DMS53 (cell line): ENCODE measurements at regions not wholly inside any gene's neighbourhood (a gene's known extent, or its start where the extent isn't known, plus 50 kb on each side); places are given as distances from the start of the nearest gene placed in this dataset.
A peak's percentile ranks its signal among the peaks of the same experiment; 100 is the strongest.

Source experiments
- DNase-seq: peaks from one replicate; lab custom pipeline; 2025; lab: John Stamatoyannopoulos, UW

- no peak for DNase-seq
These were observed 488.1 kb upstream of the ARX start for GRCh38 chrX:25503826-25504225.

DNA sequence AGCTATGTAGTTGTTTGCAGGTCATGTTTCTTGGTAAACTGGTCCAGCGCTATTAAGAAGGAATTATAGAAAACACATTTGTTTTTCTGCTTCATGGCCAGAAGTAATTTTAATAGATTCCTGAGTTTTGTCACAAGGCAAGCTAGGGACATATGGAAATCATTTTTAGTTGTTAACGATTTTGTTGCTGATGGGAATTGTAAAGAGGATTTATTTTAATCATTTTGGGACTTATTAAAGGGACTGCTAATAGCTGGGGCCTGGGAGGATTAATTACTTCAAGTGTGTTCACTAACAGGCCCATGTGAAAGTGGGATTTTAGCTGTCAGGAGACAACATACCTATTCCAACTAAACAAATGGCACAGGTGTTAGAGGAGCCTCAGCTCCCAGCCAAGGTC is 492.0 kb upstream of the ARX start:
- DNase-seq, result no peak

GRCh38 chrX:25519258-25519657 is 503.5 kb upstream of the ARX start:
- no peak for DNase-seq

DNA sequence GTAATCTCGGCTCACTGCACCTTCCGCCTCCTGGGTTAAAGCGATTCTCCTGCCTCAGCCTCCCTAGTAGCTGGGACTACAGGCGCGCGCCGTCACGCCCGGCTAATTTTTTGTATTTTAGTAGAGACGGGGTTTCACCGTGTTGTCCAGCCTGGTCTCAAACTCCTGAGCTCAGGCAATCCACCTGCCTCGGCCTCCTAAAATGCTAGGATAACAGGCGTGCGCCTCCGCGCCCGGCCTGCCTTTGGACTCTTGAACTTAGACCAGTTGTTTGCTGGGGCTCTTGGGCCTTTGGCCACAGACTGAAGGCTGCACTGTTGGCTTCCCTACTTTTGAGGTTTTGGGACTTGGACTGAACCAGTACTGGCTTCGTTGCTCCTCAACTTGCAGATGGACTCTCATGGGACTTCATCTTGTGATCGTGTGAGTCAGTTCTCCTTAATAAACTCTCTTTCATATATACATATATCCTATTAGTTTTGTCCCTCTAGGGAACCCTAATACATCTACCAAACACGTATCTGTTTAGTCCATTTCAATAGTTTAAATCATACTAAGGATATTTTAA is 506.8 kb upstream of the ARX start:
- DNase-seq, result peak; percentile 23

GRCh38 chrX:25523574-25524540 is 508.1 kb upstream of the ARX start:
- peak; percentile 87 for DNase-seq

GRCh38 chrX:25527156-25527555 is 511.4 kb upstream of the ARX start:
- DNase-seq, result no peak

GRCh38 chrX:25527596-25527995 is 511.8 kb upstream of the ARX start:
- DNase-seq, result no peak

GRCh38 chrX:25531096-25531495 is 515.3 kb upstream of the ARX start:
- DNase-seq, result no peak

GRCh38 chrX:25534091-25534490 is 518.3 kb upstream of the ARX start:
- DNase-seq, result no peak

DNA sequence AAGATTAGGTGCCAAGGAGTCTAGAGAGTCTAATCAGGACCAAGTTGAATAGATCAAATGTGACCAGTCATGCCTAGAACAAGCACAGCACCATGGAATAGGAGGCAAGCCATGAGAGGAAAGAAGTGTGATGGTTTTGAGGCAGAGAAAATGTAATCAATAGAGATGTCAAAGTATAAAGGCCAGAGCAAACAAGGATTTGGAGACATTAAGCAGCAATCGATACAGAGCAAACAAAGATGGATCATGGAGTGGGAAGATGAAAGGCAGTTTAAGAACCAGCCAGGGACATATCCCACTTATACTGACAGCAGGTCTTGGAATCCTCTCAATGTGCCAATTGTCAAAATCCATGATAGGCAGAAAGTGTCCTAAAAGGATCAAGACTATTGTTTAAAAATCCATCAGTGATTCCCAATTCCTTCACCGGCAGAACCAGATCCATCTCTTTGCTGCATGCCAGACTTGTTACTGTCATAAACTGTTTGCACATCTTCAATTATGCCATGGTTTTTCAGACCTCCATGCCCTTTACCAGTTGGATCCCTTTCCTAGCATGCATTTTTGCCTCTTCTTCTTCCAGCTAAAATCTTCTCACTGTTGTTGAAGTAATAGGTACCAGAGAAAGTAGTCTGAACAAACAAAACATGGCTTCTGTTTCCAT is 520.7 kb upstream of the ARX start:
- DNase-seq, result peak; percentile 23

DNA sequence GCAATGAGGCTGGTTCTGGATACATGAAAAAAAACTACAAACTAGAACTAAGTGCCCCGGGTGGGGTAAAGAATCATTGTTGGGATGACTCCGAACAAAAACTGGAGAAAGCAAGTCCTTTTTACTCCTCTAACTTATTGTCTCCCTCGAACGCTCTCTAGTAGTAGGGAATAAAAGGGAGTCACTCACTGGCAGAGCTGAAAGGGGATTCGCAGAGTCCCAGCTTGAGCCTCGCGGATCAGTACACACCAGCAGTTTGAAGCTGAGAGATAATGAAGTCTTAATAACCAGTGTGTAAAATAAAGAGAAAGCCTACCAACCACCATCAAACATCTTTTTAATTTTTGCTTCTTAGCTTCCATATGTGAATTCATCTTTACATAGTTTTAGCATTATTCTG is 521.9 kb upstream of the ARX start:
- no peak for DNase-seq

- no peak for DNase-seq
These were observed 528.9 kb upstream of the ARX start for GRCh38 chrX:25544641-25545040.

DNA sequence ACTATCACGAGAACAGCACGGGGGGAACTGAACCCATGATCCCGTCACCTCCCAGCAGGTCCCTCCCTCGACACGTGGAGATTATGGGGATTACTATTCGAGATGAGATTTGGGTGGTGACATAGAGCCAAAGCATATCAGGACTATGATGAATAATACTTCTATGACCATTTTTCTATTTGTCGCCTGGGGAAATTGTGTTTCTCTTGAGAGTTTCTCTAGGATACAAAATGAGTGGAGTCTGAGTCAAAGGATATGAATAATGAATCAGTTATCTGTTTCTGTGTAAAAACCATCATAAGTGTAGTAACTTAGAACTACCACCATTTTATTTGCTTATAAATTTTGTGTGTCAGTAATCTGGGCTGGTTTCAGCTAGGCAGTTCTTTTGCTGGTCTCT is 533.0 kb upstream of the ARX start:
- DNase-seq, result no peak

GRCh38 chrX:25555521-25555920 is 539.8 kb upstream of the ARX start:
- no peak for DNase-seq

GRCh38 chrX:25558137-25558536 is 542.4 kb upstream of the ARX start:
- no peak for DNase-seq

- DNase-seq, result peak; percentile 2
These were observed 545.4 kb upstream of the ARX start for GRCh38 chrX:25561190-25561589.

DNA sequence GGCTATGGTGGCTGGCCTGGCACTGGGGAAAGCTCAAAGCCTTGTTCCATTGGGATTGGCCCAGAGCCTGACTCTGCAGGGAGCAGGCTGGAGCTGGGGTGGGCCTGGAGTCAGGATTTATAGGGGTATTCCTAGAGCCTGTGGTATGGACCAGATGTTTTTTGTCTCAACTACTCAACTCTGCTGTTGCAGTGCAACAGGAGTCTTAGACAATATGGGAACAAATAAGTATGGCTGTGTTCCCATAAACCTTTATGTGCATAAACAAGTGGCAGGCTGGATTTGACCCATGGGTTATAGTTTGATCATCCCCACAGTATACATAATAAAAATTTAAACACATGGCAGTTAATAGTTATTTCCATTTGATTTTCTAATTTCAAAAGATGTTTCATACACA is 557.9 kb upstream of the ARX start:
- no peak for DNase-seq

DNA sequence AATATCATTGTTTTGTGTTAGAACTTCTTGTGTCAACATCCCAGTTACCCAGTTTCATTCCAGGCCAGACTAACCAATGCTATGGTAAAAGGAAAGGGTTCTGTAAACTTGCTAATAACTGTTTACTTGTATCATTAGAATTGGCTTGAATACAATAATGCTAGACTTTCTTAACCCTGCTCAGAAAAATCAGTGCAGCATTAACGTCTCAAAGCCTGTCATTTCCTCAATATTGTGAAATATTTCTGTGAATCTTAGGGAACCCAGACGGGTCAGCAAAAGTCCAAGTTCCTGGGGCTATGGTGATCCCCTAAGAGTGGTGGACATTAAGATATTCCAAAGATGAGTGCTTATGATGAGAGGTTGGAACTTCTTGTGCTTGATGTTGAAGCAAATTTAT is 541.2 kb upstream of the MAGEB18 start:
- DNase-seq, result no peak

DNA sequence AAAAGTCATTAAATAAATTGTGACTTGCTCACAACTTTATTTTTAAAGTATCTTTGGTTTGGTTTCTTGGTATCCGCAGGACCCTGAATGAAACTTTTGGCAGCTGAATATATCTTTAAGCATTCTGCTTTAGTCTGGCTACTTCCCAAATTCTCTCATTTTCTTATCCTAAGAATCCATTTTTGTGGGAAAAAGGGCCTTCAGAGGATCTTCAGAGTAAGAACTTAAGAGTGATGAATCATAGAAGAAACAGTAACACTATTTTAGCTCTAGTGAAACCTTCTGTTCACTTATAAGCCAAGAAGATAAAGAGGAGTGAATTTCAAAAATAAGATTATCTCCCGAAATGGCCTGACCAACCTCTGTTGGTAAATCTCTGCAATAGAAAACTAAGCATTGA is 540.6 kb upstream of the MAGEB18 start:
- no peak for DNase-seq

DNA sequence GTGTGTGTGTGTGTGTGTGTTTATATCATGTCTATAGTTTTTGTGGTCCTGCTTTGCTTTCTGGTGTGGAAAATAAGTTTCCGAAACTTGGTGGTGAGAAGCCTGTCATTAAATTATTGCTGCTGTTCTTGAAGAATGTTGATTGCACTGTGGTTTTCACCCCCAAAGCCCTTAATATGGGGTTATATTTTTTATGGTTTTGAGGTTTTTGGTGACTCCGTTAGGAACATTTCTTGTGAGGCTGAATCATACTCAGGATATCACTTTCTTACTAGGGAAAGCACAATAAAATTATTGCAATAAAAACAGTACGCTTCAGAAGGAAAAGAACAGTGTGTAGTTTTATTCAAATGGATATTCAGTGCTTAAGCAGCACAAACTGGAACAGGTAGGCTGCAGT is 539.1 kb upstream of the MAGEB18 start:
- no peak for DNase-seq

DNA sequence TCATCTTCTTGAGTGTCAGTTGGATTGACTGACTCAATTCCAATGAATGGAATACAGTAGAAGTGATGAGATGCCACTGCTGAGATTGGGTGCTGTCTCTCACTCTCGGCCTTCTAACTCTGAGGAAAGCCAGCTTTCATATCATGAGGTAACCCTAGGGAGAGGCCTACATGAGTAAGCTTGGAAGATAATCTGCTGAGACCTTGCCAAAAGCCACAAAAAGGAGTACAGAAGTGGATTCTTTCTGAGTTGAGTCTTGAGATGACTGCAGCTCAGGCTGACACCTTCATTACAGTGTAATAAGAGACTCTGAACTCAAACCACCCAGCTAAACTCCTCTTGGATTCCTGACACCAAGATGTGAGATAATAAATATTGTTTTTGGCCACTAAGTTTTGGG is 537.4 kb upstream of the MAGEB18 start:
- DNase-seq, result no peak

DNA sequence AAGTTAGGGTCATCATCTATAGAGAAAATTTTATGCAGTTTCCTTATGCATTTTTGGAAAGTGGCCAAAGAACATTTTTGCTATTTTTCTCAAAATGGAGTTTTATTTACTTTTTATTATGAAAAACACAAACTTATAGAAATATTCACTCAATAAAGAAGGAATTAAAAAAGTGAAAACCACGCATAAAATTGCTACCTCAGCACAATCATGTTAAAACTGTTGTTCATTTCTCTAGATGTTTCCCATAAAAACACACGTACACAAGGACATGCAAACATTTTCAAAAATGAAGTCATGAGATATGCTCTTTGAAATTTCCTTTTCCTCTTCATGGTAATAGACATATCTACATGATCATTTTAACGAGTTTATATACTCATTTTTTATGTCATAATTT is 536.8 kb upstream of the MAGEB18 start:
- no peak for DNase-seq

DNA sequence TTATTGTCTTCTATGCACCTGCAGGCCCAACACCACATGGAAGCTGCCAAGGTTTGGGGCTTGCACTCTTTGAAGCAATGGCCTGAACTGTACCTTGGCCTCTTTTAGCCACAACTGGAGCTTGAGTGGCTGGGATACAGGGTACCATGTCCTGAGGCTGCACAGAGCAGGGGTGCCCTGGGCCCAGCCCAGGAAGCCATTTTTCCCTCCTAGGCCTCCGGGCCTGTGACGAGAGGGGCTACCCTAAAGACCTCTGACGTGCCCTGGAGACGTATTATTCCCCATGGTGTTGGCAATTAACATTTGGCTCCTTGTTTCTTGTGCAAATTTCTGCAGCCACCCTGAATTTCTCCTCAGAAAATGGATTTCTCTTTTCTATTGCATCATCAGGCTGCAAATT is 519.9 kb upstream of the MAGEB18 start:
- DNase-seq, result no peak
